ENCODE measurements at regions not wholly inside any gene's neighbourhood (a gene's known extent, or its start where the extent isn't known, plus 50 kb on each side); places are given as distances from the start of the nearest gene placed in this dataset.

GRCh38 chrX:40998123-40998522, 87.1 kb upstream of the USP9X start:
- peak overlapping the region; percentile 62 for H3K27ac Mint-ChIP-seq
- DNase-seq (ENCODE audit: low spot score in 2 of 2, unreplicated experiment in 2 of 2): no peak
- peaks cover 16% of the 10 kb centered on the region for H3K4me1 Mint-ChIP-seq
- H3K27me3 Mint-ChIP-seq (ENCODE audit: low read depth): peaks cover 2% of the 10 kb centered on the region
- H3K4me3 Mint-ChIP-seq: no peak overlapping the region
- peaks cover 3% of the 10 kb centered on the region for H3K36me3 Mint-ChIP-seq
- peaks cover 30% of the 10 kb centered on the region for H3K9me3 Mint-ChIP-seq
- no peak for TF ChIP-seq CTCF (IDR thresholded peaks at IDR 0.05; ENCODE audit: unreplicated experiment)

GRCh38 chrX:41001327-41001726, 83.9 kb upstream of the USP9X start:
- no peak for TF ChIP-seq CTCF (IDR thresholded peaks at IDR 0.05; ENCODE audit: unreplicated experiment)
- H3K27ac Mint-ChIP-seq: no peak overlapping the region
- DNase-seq (ENCODE audit: low spot score in 2 of 2, unreplicated experiment in 2 of 2): no peak
- H3K9me3 Mint-ChIP-seq: peaks cover 13% of the 10 kb centered on the region
- H3K27me3 Mint-ChIP-seq (ENCODE audit: low read depth): peaks cover 2% of the 10 kb centered on the region
- H3K36me3 Mint-ChIP-seq: peaks cover 3% of the 10 kb centered on the region
- peaks cover 21% of the 10 kb centered on the region for H3K4me1 Mint-ChIP-seq
- no peak overlapping the region for H3K4me3 Mint-ChIP-seq

GRCh38 chrX:41002026-41002425, 83.2 kb upstream of the USP9X start:
- no peak for DNase-seq (ENCODE audit: low spot score in 2 of 2, unreplicated experiment in 2 of 2)
- Mint-ChIP-seq H3K36me3 (no peaks in the 10 kb centered on the region), H3K4me1 (peaks cover 17% of the 10 kb centered on the region), H3K4me3 (no peak overlapping the region), H3K27me3 (ENCODE audit: low read depth) (peaks cover 5% of the 10 kb centered on the region), H3K27ac (no peak overlapping the region), H3K9me3 (peaks cover 10% of the 10 kb centered on the region)
- no peak for TF ChIP-seq CTCF (IDR thresholded peaks at IDR 0.05; ENCODE audit: unreplicated experiment)

- H3K4me1 Mint-ChIP-seq: peaks cover 15% of the 10 kb centered on the region
- DNase-seq (ENCODE audit: low spot score in 2 of 2, unreplicated experiment in 2 of 2): no peak
- TF ChIP-seq CTCF (IDR thresholded peaks at IDR 0.05; ENCODE audit: unreplicated experiment): no peak
- H3K36me3 Mint-ChIP-seq: no peaks in the 10 kb centered on the region
- H3K9me3 Mint-ChIP-seq: peaks cover 7% of the 10 kb centered on the region
- H3K27me3 Mint-ChIP-seq (ENCODE audit: low read depth): peaks cover 5% of the 10 kb centered on the region
- no peak overlapping the region for H3K4me3 Mint-ChIP-seq
- H3K27ac Mint-ChIP-seq: no peak overlapping the region
Measured at GRCh38 chrX:41003506-41004270, 81.6 kb upstream of the USP9X start.

GRCh38 chrX:41005445-41005992, 79.7 kb upstream of the USP9X start:
- Mint-ChIP-seq H3K9me3 (peaks cover 7% of the 10 kb centered on the region), H3K27ac (no peak overlapping the region), H3K36me3 (no peaks in the 10 kb centered on the region), H3K27me3 (ENCODE audit: low read depth) (peaks cover 5% of the 10 kb centered on the region), H3K4me3 (no peak overlapping the region), H3K4me1 (peaks cover 23% of the 10 kb centered on the region)
- no peak for TF ChIP-seq CTCF (IDR thresholded peaks at IDR 0.05; ENCODE audit: unreplicated experiment)
- no peak for DNase-seq (ENCODE audit: low spot score in 2 of 2, unreplicated experiment in 2 of 2)

Measured in mesothelial cell of epicardium (in vitro differentiated cells).